NB4 (cell line): ENCODE measurements at regions not wholly inside any gene's neighbourhood (a gene's known extent, or its start where the extent isn't known, plus 50 kb on each side); places are given as distances from the start of the nearest gene placed in this dataset.

Source experiments
- DNase-seq: peaks from one replicate; pipeline ENCODE4 v3.0.0; 2010; ENCODE audit warnings: low read depth
- H3K4me3 ChIP-seq: one replicate; pipeline ENCODE4 v1.5.1; 2011; ENCODE audit warnings: mild to moderate bottlenecking, low read depth, low read length, moderate library complexity
- MYC ChIP-seq: IDR thresholded peaks from 2 replicates; pipeline ENCODE4 v1.6.1; 2011; ENCODE audit warnings: low read depth, low read length
- POLR2A ChIP-seq: IDR thresholded peaks from 2 replicates; pipeline ENCODE4 v1.6.1; 2011; ENCODE audit warnings: mild to moderate bottlenecking; ENCODE audit not compliant: insufficient read length; ENCODE audit errors: extremely low read depth
- TF ChIP-seq, protein P1 (sequence below): IDR thresholded peaks from one replicate; pipeline ENCODE4 v1.5.1; 2012; ENCODE audit warnings: low read depth, low read length
- TF ChIP-seq, protein P2 (sequence below): IDR thresholded peaks from 2 replicates; pipeline ENCODE4 v1.6.1; 2011; ENCODE audit warnings: low read depth, low read length

DNA sequence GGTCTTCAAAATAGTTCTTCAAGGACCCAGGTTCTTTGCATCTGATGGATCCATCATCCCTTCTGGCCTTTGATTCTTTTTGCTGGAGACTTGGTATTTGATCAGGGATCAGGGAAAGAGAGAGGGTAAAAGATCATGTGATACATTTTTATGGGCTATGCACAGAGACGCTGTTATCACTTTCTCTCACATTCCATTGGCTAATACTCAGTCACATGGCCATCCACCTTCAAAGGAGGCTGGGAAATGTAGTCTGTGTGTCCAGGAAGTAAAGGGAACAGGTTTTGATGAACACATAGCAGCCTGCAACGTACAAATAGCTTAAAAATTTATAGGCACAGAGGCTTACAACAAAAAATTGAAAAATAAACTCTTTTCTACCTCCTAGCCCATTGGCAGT, 629.6 kb upstream of the FANCL start:
- H3K4me3 ChIP-seq: no peak overlapping the region
- DNase-seq: peak; percentile 12
- TF ChIP-seq, protein P1, sequence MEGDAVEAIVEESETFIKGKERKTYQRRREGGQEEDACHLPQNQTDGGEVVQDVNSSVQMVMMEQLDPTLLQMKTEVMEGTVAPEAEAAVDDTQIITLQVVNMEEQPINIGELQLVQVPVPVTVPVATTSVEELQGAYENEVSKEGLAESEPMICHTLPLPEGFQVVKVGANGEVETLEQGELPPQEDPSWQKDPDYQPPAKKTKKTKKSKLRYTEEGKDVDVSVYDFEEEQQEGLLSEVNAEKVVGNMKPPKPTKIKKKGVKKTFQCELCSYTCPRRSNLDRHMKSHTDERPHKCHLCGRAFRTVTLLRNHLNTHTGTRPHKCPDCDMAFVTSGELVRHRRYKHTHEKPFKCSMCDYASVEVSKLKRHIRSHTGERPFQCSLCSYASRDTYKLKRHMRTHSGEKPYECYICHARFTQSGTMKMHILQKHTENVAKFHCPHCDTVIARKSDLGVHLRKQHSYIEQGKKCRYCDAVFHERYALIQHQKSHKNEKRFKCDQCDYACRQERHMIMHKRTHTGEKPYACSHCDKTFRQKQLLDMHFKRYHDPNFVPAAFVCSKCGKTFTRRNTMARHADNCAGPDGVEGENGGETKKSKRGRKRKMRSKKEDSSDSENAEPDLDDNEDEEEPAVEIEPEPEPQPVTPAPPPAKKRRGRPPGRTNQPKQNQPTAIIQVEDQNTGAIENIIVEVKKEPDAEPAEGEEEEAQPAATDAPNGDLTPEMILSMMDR: no peak
- no peak for TF ChIP-seq MYC
- TF ChIP-seq POLR2A: no peak
- TF ChIP-seq, protein P2, sequence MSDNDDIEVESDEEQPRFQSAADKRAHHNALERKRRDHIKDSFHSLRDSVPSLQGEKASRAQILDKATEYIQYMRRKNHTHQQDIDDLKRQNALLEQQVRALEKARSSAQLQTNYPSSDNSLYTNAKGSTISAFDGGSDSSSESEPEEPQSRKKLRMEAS: 0 out of 2 replicates have a peak, but pooled peaks have one; percentile 9

DNA sequence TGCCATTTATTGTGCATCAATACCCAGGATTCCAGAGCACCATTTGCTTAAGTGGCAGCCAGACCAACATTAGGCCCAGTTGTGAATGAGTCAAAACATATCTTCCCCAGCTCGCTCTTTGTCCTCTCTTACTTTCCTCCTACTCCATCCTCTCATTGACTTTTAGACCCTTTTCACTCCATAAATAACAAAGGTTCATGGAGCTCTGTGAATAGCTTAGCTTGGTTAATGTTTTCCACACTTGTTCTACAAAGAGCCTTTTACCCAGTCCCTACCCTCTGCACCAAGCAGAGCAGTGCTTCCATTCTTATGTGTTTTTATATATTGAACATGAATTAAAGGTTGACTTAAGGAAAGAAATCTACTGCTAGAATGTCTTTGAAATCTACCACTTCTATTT, 625.8 kb upstream of the FANCL start:
- TF ChIP-seq, protein P2: no peak
- TF ChIP-seq, protein P1: no peak
- TF ChIP-seq MYC: no peak
- TF ChIP-seq POLR2A: no peak
- H3K4me3 ChIP-seq: no peak overlapping the region
- DNase-seq: no peak

DNA sequence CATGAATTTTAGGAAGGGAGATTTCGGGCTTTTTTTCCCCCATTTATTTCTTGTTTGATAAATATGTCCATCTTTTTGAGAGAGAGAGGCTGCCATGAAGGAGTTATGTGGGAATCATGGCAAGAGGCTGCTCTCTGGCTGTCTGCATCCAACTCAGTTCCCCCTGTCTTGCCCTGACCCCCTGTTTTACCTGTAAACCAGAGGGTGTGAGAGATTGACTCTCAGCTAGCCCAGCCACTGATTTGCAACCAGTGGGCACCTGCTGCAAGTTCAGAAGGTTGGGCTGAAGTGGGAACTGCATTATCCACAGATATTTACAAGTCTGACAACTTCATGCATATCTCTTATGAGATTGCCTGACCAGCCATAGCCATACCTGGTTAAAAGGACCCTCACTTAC, 625.4 kb upstream of the FANCL start:
- H3K4me3 ChIP-seq: no peak overlapping the region
- no peak for DNase-seq
- TF ChIP-seq, protein P2: no peak
- TF ChIP-seq MYC (no peak), POLR2A (no peak)
- TF ChIP-seq, protein P1: no peak

DNA sequence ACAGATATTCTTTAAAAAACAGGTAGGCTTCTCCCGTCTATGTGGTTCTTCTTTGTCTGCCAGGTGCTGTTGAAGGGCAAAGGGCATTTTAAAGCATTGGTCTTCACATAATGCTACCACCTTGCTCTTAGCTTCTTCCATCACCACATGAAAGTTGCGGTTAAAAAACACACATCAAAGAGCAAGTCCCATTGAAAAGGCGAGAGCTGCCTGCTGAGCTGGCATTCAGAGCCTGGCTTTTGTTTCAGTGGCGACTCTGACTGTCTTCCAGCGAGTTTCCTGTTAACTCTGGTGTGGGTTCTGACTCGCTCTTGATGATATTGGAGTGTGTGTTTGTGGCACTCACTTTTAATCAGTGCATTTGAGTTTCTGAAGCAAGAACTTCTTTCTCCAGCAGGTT, 624.9 kb upstream of the FANCL start:
- TF ChIP-seq, protein P2: no peak
- TF ChIP-seq MYC (no peak), POLR2A (no peak)
- TF ChIP-seq, protein P1: no peak
- no peak for DNase-seq
- no peak overlapping the region for H3K4me3 ChIP-seq

DNA sequence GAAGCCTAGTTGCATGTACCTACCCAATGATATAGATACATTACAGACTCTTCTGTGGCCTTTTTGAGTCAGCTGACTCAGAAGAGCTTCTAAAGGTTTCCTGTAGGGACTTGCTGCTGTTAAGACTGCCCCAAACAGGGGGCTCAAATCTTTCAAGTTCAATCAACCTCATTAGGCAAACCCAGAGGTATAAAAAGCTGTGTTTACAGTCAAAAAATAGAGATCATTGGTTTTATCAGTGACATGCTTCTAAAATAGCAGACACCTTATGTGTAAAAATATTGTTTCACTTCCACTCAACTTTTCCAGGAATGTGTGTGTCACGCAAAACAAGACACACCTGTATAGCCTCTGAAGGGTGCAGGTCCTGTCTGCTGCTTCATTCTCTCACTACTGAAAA, 624.3 kb upstream of the FANCL start:
- TF ChIP-seq, protein P1: no peak
- TF ChIP-seq MYC: no peak
- TF ChIP-seq POLR2A: no peak
- TF ChIP-seq, protein P2: no peak

More for the DNA sequence above, 624.3 kb upstream of the FANCL start:
- DNase-seq: no peak
- H3K4me3 ChIP-seq: no peak overlapping the region
